ENCODE measurements at regions not wholly inside any gene's neighbourhood (a gene's known extent, or its start where the extent isn't known, plus 50 kb on each side); places are given as distances from the start of the nearest gene placed in this dataset.

DNA sequence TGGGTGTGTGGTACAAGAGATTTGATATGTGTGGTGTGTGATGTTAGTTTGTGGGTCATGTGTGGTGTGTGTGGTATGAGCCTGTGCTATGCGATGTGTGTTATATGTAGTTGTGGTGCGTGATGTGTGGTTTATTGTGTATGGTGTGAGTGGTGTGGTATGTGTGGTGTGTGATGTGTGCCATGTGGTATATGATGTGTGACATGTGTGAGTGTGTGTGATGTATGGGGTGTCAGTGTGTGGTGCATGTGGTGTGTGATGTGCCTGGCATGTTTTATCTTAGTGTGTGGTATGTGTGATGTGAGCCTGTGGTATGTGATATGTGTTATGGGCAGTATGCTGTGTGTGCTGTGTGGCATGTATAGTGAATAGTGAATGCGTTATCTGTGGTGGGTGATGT, 273.0 kb upstream of the IRX1 start:
- TF ChIP-seq POLR2A (IDR thresholded peaks at IDR 0.05; ENCODE audit: borderline replicate concordance, extremely low read depth, insufficient read depth, insufficient read length) (no peak), RAD21 (IDR thresholded peaks at IDR 0.05; ENCODE audit: low read depth) (no peak), CEBPB (IDR thresholded peaks at IDR 0.05; ENCODE audit: low read depth) (no peak)
- TF ChIP-seq, protein P1, sequence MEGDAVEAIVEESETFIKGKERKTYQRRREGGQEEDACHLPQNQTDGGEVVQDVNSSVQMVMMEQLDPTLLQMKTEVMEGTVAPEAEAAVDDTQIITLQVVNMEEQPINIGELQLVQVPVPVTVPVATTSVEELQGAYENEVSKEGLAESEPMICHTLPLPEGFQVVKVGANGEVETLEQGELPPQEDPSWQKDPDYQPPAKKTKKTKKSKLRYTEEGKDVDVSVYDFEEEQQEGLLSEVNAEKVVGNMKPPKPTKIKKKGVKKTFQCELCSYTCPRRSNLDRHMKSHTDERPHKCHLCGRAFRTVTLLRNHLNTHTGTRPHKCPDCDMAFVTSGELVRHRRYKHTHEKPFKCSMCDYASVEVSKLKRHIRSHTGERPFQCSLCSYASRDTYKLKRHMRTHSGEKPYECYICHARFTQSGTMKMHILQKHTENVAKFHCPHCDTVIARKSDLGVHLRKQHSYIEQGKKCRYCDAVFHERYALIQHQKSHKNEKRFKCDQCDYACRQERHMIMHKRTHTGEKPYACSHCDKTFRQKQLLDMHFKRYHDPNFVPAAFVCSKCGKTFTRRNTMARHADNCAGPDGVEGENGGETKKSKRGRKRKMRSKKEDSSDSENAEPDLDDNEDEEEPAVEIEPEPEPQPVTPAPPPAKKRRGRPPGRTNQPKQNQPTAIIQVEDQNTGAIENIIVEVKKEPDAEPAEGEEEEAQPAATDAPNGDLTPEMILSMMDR (IDR thresholded peaks at IDR 0.05 in 2 of 3, conservative IDR thresholded peaks at IDR 0.05 in 1 of 3; ENCODE audit: borderline replicate concordance in 1 of 3, insufficient read depth in 1 of 3, low read depth in 2 of 3, low read length in 2 of 3), result no peak
